OCI-LY1 (cell line): ENCODE measurements at regions not wholly inside any gene's neighbourhood (a gene's known extent, or its start where the extent isn't known, plus 50 kb on each side); places are given as distances from the start of the nearest gene placed in this dataset.

ENCODE experiments used
- H2AFZ ChIP-seq: fragments of 200-600 bp; sonication (generic), shearing (Covaris generic); 2 replicates; pipeline ENCODE4 v1.6.0; 2014; ENCODE audit warnings: antibody characterized with exemption, mild to moderate bottlenecking, low read length
- H3F3A ChIP-seq: fragments of 200-600 bp; sonication (generic), shearing (Covaris generic); 2 replicates; pipeline ENCODE4 v1.6.0; 2014; ENCODE audit warnings: mild to moderate bottlenecking, antibody characterized with exemption, low read length, moderate library complexity; ENCODE audit not compliant: insufficient read depth
- H3K27ac ChIP-seq: fragments of 200-600 bp; sonication (generic); 2 replicates; pipeline ENCODE4 v1.5.1; 2014; ENCODE audit warnings: low read length, mixed run types, mild to moderate bottlenecking, low read depth; ENCODE audit not compliant: poor library complexity, severe bottlenecking
- H3K27me3 ChIP-seq: fragments of 200-600 bp; sonication (generic); 2 replicates; pipeline ENCODE4 v1.6.0; 2014; ENCODE audit warnings: antibody characterized with exemption, mild to moderate bottlenecking, low read length, moderate library complexity; ENCODE audit not compliant: insufficient read depth
- H3K36me3 ChIP-seq: fragments of 200-600 bp; sonication (generic); 2 replicates; pipeline ENCODE4 v1.6.1; 2014; ENCODE audit warnings: mild to moderate bottlenecking, antibody characterized with exemption, low read length, moderate library complexity, mixed read lengths; ENCODE audit not compliant: insufficient read depth
- H3K4me1 ChIP-seq: fragments of 200-600 bp; sonication (generic); 2 replicates; pipeline ENCODE4 v1.5.1; 2014; ENCODE audit warnings: mild to moderate bottlenecking, low read length, moderate library complexity; ENCODE audit not compliant: insufficient read depth, severe bottlenecking
- H3K4me2 ChIP-seq: fragments of 200-600 bp; sonication (generic), shearing (Covaris generic); 2 replicates; pipeline ENCODE4 v1.6.1; 2014; ENCODE audit warnings: low read length
- H3K4me3 ChIP-seq: fragments of 200-600 bp; sonication (generic); 2 replicates; pipeline ENCODE4 v1.5.1; 2014; ENCODE audit warnings: low read length, low read depth, mild to moderate bottlenecking, mixed read lengths; ENCODE audit not compliant: poor library complexity, severe bottlenecking
- H3K79me2 ChIP-seq: fragments of 200-600 bp; shearing (Covaris generic); 2 replicates; pipeline ENCODE4 v1.6.1; 2016; ENCODE audit warnings: mixed run types, low read length, mixed read lengths; ENCODE audit not compliant: insufficient read depth
- H3K9ac ChIP-seq: fragments of 200-600 bp; sonication (generic), shearing (Covaris generic); 2 replicates; pipeline ENCODE4 v1.6.1; 2014; ENCODE audit warnings: mild to moderate bottlenecking, low read length, mixed read lengths
- H3K9me2 ChIP-seq: fragments of 200-600 bp; sonication (generic), shearing (Covaris generic); 2 replicates; pipeline ENCODE4 v1.6.1; 2014; ENCODE audit warnings: low read depth, mild to moderate bottlenecking, low read length, mixed read lengths
- H3K9me3 ChIP-seq: fragments of 200-600 bp; shearing (Covaris generic); 2 replicates; pipeline ENCODE4 v1.6.1; 2014; ENCODE audit warnings: low read length, mixed read lengths
- H4K20me1 ChIP-seq: fragments of 200-600 bp; sonication (generic), shearing (Covaris generic); 2 replicates; pipeline ENCODE4 v1.6.0; 2016; ENCODE audit warnings: mild to moderate bottlenecking, low read length; ENCODE audit not compliant: insufficient read depth
- CTCF ChIP-seq: fragments of 200-600 bp; sonication (generic), shearing (Covaris generic); IDR thresholded peaks from 2 replicates; pipeline ENCODE4 v1.5.1; 2017; ENCODE audit warnings: mild to moderate bottlenecking, antibody characterized with exemption, low read length, moderate library complexity, mixed read lengths
- EZH2 ChIP-seq: fragments of 200-600 bp; sonication (generic), shearing (Covaris generic); IDR thresholded peaks from 2 replicates; pipeline ENCODE4 v1.8.0; 2017; ENCODE audit warnings: borderline replicate concordance, mixed run types, mild to moderate bottlenecking, antibody characterized with exemption, low read length, moderate library complexity, mixed read lengths

GRCh38 chr4:106801386-106801785 is 234.7 kb downstream of the DKK2 start:
- no peak overlapping the region for H2AFZ ChIP-seq
- no peak overlapping the region for H3K4me2 ChIP-seq
- no peaks in the 10 kb centered on the region for H3K36me3 ChIP-seq
- H3K9ac ChIP-seq = no peak overlapping the region
- H3K9me3 ChIP-seq = no peaks in the 10 kb centered on the region
- no peaks in the 10 kb centered on the region for H3K9me2 ChIP-seq
- no peaks in the 10 kb centered on the region for H3F3A ChIP-seq
- no peaks in the 10 kb centered on the region for H4K20me1 ChIP-seq
- H3K4me1 ChIP-seq = no peaks in the 10 kb centered on the region
- H3K4me3 ChIP-seq = no peak overlapping the region
- no peaks in the 10 kb centered on the region for H3K27me3 ChIP-seq
- H3K27ac ChIP-seq = no peak overlapping the region
- TF ChIP-seq CTCF = no peak
- TF ChIP-seq EZH2 = no peak
- no peaks in the 10 kb centered on the region for H3K79me2 ChIP-seq

DNA sequence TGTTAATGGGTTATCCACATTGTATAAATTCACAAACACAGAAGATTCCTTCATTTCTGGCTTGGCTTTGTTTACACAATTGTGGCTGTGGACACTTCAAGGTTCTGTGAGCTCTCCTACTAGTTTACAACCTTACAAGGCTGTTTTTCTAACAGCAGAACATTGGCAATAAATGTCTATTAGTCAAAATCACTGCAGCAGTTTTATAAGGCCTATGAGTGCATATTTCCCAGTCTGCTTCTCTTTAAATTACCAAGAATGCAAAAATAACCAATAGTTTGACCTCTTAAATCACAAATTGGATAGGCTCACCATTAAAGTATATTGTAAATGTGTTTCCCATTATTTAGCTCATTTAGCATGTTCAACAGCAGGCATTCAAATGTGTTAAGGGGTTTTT is 239.2 kb downstream of the DKK2 start:
- H3F3A ChIP-seq = no peaks in the 10 kb centered on the region
- H3K27ac ChIP-seq = no peak overlapping the region
- no peaks in the 10 kb centered on the region for H3K36me3 ChIP-seq
- H3K9me2 ChIP-seq = no peaks in the 10 kb centered on the region
- TF ChIP-seq EZH2 (no peak), CTCF (no peak)
- no peak overlapping the region for H2AFZ ChIP-seq
- no peaks in the 10 kb centered on the region for H4K20me1 ChIP-seq
- H3K4me1 ChIP-seq = no peaks in the 10 kb centered on the region
- no peak overlapping the region for H3K4me3 ChIP-seq
- no peaks in the 10 kb centered on the region for H3K9me3 ChIP-seq
- H3K9ac ChIP-seq = no peak overlapping the region
- no peak overlapping the region for H3K4me2 ChIP-seq
- no peaks in the 10 kb centered on the region for H3K27me3 ChIP-seq
- H3K79me2 ChIP-seq = no peaks in the 10 kb centered on the region

GRCh38 chr4:106795326-106795725 is 240.8 kb downstream of the DKK2 start:
- Histone ChIP-seq H2AFZ (no peak overlapping the region), H3K9ac (no peak overlapping the region), H3K79me2 (no peaks in the 10 kb centered on the region), H3K9me2 (no peaks in the 10 kb centered on the region), H3K9me3 (no peaks in the 10 kb centered on the region), H3K4me1 (no peaks in the 10 kb centered on the region), H3K27me3 (no peaks in the 10 kb centered on the region), H4K20me1 (no peaks in the 10 kb centered on the region), H3K27ac (no peak overlapping the region), H3F3A (no peaks in the 10 kb centered on the region), H3K4me3 (no peak overlapping the region), H3K36me3 (no peaks in the 10 kb centered on the region), H3K4me2 (no peak overlapping the region)
- TF ChIP-seq EZH2 (no peak), CTCF (no peak)
